Nephron progenitor cell (in vitro differentiated cells): ENCODE measurements at regions not wholly inside any gene's neighbourhood (a gene's known extent, or its start where the extent isn't known, plus 50 kb on each side); places are given as distances from the start of the nearest gene placed in this dataset.

ENCODE experiments used
- DNase-seq: peaks from one replicate; pipeline ENCODE4 v3.0.0; 2021
- H3K27ac Mint-ChIP-seq: 2 replicates; pipeline ENCODE4 v1.8.0; 2021; ENCODE audit warnings: mild to moderate bottlenecking, moderate library complexity, mixed read lengths
- H3K27me3 Mint-ChIP-seq: 2 replicates; pipeline ENCODE4 v1.8.0; 2021; ENCODE audit warnings: mild to moderate bottlenecking, low read depth, mixed read lengths; ENCODE audit not compliant: poor library complexity
- H3K36me3 Mint-ChIP-seq: 2 replicates; pipeline ENCODE4 v1.8.0; 2021; ENCODE audit warnings: low read depth, mixed read lengths
- H3K4me1 Mint-ChIP-seq: 2 replicates; pipeline ENCODE4 v1.8.0; 2021; ENCODE audit warnings: mixed read lengths
- H3K4me3 Mint-ChIP-seq: 2 replicates; pipeline ENCODE4 v1.8.0; 2021; ENCODE audit warnings: mild to moderate bottlenecking, moderate library complexity, mixed read lengths
- H3K9me3 Mint-ChIP-seq: 2 replicates; pipeline ENCODE4 v1.8.0; 2021; ENCODE audit warnings: mild to moderate bottlenecking, moderate library complexity, mixed read lengths
- TF ChIP-seq, protein P1 (sequence below): fragments of 200-600 bp; sonication (generic); IDR thresholded peaks from 2 replicates; pipeline ENCODE4 v1.5.0; 2021; ENCODE audit warnings: antibody characterized with exemption

DNA sequence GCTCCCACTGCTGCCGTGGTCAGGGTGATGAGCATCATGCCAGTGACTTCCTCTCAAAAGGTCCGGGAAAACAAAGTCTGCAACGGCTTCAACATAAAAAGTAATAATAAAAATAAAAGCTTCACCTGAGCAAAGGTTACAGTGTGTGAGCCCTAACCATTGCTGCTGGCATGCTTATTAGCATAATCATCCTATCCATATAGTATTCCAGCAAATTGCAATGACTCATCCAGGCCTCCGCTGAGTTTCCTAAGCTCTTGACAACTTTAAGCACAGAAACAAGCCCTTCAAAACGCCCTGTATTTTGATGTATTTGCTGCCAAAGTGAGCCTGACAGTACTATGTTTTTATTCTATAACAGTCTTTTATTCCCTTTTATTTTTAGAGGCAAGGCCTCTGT is 100.5 kb downstream of the AASDH start:
- Mint-ChIP-seq H3K4me1 (no peaks in the 10 kb centered on the region), H3K4me3 (no peak overlapping the region), H3K27ac (peak overlapping the region; percentile 31), H3K27me3 (no peaks in the 10 kb centered on the region), H3K36me3 (peaks cover 87% of the 10 kb centered on the region), H3K9me3 (peaks cover 15% of the 10 kb centered on the region)
- no peak for DNase-seq
- TF ChIP-seq, protein P1, sequence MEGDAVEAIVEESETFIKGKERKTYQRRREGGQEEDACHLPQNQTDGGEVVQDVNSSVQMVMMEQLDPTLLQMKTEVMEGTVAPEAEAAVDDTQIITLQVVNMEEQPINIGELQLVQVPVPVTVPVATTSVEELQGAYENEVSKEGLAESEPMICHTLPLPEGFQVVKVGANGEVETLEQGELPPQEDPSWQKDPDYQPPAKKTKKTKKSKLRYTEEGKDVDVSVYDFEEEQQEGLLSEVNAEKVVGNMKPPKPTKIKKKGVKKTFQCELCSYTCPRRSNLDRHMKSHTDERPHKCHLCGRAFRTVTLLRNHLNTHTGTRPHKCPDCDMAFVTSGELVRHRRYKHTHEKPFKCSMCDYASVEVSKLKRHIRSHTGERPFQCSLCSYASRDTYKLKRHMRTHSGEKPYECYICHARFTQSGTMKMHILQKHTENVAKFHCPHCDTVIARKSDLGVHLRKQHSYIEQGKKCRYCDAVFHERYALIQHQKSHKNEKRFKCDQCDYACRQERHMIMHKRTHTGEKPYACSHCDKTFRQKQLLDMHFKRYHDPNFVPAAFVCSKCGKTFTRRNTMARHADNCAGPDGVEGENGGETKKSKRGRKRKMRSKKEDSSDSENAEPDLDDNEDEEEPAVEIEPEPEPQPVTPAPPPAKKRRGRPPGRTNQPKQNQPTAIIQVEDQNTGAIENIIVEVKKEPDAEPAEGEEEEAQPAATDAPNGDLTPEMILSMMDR, result no peak

DNA sequence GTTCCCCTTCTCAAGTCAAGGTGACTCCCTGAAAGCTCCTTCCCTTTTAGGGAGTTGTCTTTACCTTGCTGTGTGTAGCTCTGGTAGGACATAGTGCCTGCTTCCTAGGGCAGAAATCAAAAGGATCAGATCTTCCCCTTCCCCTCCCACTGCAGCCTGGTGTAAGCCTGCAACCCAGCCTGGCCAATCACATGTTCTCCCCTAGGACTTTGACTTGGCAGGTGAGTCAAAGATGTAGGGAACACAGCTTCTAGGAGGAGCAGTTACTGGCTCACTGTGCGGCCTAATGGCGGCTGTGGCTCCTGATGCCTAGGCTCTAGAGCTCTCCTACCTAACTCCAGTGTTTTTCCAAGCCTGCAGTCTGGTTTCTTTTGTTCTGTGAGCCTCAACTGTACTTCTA is 103.9 kb downstream of the AASDH start:
- TF ChIP-seq, protein P1, result no peak
- H3K27me3 Mint-ChIP-seq, result no peaks in the 10 kb centered on the region
- no peak overlapping the region for H3K4me3 Mint-ChIP-seq
- peaks cover 18% of the 10 kb centered on the region for H3K9me3 Mint-ChIP-seq
- peaks cover 75% of the 10 kb centered on the region for H3K36me3 Mint-ChIP-seq
- DNase-seq, result no peak
- no peak overlapping the region for H3K27ac Mint-ChIP-seq
- H3K4me1 Mint-ChIP-seq, result no peaks in the 10 kb centered on the region

GRCh38 chr4:56282004-56282403 is 105.3 kb downstream of the AASDH start:
- no peak for DNase-seq
- peaks cover 31% of the 10 kb centered on the region for H3K9me3 Mint-ChIP-seq
- H3K27ac Mint-ChIP-seq, result no peak overlapping the region
- H3K4me3 Mint-ChIP-seq, result no peak overlapping the region
- no peaks in the 10 kb centered on the region for H3K27me3 Mint-ChIP-seq
- TF ChIP-seq, protein P1, result no peak
- no peaks in the 10 kb centered on the region for H3K4me1 Mint-ChIP-seq
- H3K36me3 Mint-ChIP-seq, result peaks cover 78% of the 10 kb centered on the region

GRCh38 chr4:56276547-56276946 is 110.7 kb downstream of the AASDH start:
- Mint-ChIP-seq H3K4me3 (no peak overlapping the region), H3K36me3 (peaks cover 74% of the 10 kb centered on the region), H3K9me3 (peaks cover 31% of the 10 kb centered on the region), H3K27ac (no peak overlapping the region), H3K27me3 (no peaks in the 10 kb centered on the region), H3K4me1 (no peaks in the 10 kb centered on the region)
- no peak for DNase-seq
- TF ChIP-seq, protein P1, result no peak

DNA sequence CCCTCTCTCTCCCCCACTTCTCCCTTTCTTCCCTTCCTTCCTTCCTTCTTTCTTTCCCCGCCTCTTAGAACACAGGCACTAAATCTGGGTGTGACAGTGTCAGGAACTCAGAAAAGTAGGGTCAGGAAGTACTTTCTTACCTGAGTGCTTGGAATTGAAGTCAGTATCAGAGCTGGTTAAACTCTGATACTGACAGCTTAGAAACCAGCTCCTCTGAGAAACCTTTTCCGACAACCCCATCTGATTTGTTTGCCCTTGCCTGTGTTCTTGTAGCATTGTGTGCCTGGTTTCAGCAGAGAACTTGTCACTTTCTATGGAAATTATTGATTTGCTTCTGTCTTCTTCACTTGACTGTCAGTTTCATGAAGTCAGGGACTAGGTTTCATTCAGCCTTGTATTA is 113.9 kb downstream of the AASDH start:
- Mint-ChIP-seq H3K27me3 (no peaks in the 10 kb centered on the region), H3K4me3 (no peak overlapping the region), H3K4me1 (no peaks in the 10 kb centered on the region), H3K9me3 (peaks cover 21% of the 10 kb centered on the region), H3K36me3 (peaks cover 75% of the 10 kb centered on the region), H3K27ac (peak overlapping the region; percentile 7)
- TF ChIP-seq, protein P1, result no peak
- DNase-seq, result no peak

DNA sequence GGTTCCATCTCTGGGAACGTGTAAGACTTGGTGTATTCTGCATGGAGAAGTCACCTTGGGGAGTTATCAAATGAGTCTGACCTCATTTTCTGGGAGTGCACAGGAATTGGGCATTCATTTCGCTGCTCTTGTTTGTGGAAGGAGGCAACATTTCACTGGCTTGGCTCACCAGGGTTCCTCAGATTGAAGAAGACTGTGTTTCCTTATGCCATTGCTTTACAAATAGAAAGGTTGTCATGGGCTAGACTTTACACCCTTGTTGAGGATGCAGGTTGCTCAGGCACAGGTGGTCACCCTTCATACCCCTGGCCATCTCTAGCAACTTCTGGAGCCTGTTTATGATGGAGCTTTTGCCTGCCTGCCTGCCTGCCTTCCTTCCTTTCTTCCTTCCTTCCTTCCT is 114.4 kb downstream of the AASDH start:
- Mint-ChIP-seq H3K9me3 (peaks cover 17% of the 10 kb centered on the region), H3K27me3 (no peaks in the 10 kb centered on the region), H3K36me3 (peaks cover 71% of the 10 kb centered on the region), H3K4me1 (no peaks in the 10 kb centered on the region), H3K27ac (peak overlapping the region; percentile 87), H3K4me3 (no peak overlapping the region)
- TF ChIP-seq, protein P1, result no peak
- DNase-seq, result no peak
